22Rv1 (cell line): ENCODE measurements at regions not wholly inside any gene's neighbourhood (a gene's known extent, or its start where the extent isn't known, plus 50 kb on each side); places are given as distances from the start of the nearest gene placed in this dataset.

Source experiments
- H3K27ac ChIP-seq: fragments of 450-650 bp; 2 replicates; pipeline ENCODE4 v1.5.1; 2017
- ZFX ChIP-seq: fragments of 450-650 bp; IDR thresholded peaks from 2 replicates; pipeline ENCODE4 v1.6.1; 2017; ENCODE audit warnings: antibody characterized with exemption, borderline replicate concordance
- TF ChIP-seq, protein P1 (sequence below): fragments of 450-650 bp; IDR thresholded peaks from 2 replicates; pipeline ENCODE4 v1.5.1; 2017; ENCODE audit warnings: mild to moderate bottlenecking

DNA sequence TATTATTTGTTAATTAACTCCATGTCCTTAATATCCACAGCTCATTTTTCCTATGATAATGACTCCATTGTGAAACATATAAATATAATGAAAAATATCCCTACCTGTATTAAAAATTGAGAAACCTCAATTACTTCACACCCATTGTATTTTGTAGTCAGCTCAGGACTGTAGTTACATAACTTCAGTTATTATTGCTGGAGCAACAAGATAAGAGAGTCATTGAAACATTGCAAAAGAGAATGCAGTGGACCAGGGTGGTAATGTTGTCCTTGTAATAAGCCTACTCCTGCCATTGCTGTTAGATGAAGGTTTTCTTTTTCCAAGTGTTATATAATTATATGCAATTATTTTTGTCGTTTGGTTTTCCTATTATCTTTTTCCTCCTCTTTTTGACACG lies 184.4 kb downstream of the PRL start:
- no peak overlapping the region for H3K27ac ChIP-seq
- TF ChIP-seq, protein P1, sequence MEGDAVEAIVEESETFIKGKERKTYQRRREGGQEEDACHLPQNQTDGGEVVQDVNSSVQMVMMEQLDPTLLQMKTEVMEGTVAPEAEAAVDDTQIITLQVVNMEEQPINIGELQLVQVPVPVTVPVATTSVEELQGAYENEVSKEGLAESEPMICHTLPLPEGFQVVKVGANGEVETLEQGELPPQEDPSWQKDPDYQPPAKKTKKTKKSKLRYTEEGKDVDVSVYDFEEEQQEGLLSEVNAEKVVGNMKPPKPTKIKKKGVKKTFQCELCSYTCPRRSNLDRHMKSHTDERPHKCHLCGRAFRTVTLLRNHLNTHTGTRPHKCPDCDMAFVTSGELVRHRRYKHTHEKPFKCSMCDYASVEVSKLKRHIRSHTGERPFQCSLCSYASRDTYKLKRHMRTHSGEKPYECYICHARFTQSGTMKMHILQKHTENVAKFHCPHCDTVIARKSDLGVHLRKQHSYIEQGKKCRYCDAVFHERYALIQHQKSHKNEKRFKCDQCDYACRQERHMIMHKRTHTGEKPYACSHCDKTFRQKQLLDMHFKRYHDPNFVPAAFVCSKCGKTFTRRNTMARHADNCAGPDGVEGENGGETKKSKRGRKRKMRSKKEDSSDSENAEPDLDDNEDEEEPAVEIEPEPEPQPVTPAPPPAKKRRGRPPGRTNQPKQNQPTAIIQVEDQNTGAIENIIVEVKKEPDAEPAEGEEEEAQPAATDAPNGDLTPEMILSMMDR, result no peak
- no peak for TF ChIP-seq ZFX

GRCh38 chr6:22113026-22113766 lies 183.6 kb downstream of the PRL start:
- H3K27ac ChIP-seq, result no peak overlapping the region
- TF ChIP-seq, protein P1, result no peak
- no peak for TF ChIP-seq ZFX

- H3K27ac ChIP-seq, result no peak overlapping the region
- no peak for TF ChIP-seq ZFX
- TF ChIP-seq, protein P1, result no peak
These were observed 181.3 kb downstream of the PRL start for GRCh38 chr6:22115559-22115958.

DNA sequence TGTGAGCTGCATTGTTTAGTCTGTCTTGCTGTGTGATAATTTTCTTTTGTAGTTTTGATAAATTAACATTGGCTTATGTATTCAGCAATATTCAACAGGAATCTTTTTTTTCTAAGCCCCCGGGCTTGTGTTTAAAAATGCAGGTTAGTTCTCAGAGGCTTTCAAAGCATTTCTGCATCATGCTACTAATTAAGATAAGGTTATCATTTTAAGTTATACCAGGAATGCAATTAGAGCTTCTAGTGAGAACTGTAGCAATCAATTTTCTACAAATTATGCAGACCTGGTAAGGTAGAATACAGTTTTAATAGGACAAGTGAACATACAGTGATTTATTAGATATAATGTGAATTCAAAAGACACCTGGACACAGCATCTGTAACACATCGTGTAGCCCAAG lies 179.2 kb downstream of the PRL start:
- TF ChIP-seq, protein P1, result no peak
- TF ChIP-seq ZFX, result no peak
- H3K27ac ChIP-seq, result no peak overlapping the region

DNA sequence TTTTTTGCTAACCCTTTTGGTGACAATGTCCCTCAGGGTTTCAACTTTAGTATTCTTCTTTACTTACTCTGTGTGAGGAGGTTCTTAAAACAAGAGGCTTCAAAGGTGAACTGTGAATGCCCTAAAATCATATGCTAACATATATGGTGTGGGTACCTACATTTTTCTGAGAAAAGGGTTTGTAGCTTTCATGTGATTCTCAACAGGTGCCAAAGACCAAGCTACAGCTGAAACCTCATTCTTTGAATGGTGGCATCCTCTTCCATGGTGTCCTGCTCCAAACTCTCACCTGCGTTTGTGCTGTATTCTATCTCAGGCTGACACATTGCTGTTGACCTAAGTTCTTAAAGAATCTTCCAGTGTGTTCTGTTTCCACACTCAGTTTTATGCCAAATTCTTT lies 177.3 kb downstream of the PRL start:
- no peak overlapping the region for H3K27ac ChIP-seq
- no peak for TF ChIP-seq ZFX
- TF ChIP-seq, protein P1, result no peak

DNA sequence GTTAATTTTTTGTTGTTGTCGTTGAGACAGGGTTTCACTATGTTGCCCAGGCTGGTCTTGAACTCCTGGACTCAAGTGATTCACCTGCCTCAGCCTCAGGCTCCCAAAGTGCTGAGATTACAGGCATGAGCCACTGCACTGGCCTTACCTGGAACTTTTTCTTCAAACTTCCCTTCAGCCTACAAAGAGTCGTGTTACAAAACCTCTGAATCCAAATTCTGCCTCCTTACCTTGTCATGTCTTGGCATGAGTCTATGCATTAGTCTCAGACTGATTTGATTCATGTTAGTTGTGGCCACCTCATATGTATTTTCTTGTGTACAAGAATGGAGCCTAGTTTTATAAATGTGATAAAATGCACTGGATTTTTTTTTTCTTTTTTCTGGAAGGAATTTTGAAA lies 172.1 kb downstream of the PRL start:
- TF ChIP-seq, protein P1, result no peak
- TF ChIP-seq ZFX, result no peak
- H3K27ac ChIP-seq, result no peak overlapping the region

DNA sequence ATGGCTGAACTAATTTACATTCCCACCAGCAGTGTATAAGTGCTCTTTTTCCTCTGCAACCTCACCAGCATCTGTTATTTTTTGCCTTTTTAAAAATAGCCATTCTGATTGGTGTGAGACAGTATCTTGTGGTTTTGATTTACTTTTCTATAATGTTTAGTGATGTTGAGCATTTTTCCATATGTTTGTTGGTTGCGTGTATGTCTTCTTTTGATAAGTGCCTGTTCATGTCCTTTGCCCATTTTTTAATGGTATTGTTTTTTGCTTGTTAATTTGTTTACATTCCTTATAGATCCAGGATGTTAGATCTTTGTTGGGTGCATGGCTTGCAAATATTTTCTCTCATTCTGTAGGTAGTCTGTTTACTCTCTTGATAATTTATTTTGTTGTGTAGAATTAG lies 169.9 kb downstream of the PRL start:
- H3K27ac ChIP-seq, result no peak overlapping the region
- TF ChIP-seq, protein P1, result no peak
- TF ChIP-seq ZFX, result no peak
